GM23338 (cell line): ENCODE measurements at regions not wholly inside any gene's neighbourhood (a gene's known extent, or its start where the extent isn't known, plus 50 kb on each side); places are given as distances from the start of the nearest gene placed in this dataset.
"Not testable (repeated sequence)": the region's sequence is repeated elsewhere in the genome, so short reads cannot be mapped to it uniquely, and the experiment has no call there.

Experiments
- ATAC-seq: fragments of 200-7000 bp; cut with Tn5 transposase; 3 replicates; pipeline ENCODE4 v1.9.1; 2020
- DNase-seq: peaks from one replicate; pipeline ENCODE4 v3.0.0-alpha.2; 2015; ENCODE audit warnings: low spot score
- H2AFZ ChIP-seq: fragments of 200-600 bp; sonication (generic); 2 replicates; pipeline ENCODE4 v1.8.0; 2016; ENCODE audit warnings: antibody characterized with exemption, mild to moderate bottlenecking, moderate library complexity
- H3F3A ChIP-seq: fragments of 200-600 bp; sonication (generic); replicated peaks from 2 replicates; pipeline ENCODE4 v1.8.0; 2017; ENCODE audit warnings: antibody characterized with exemption, mixed run types, low read depth
- H3K27ac ChIP-seq: fragments of 200-600 bp; sonication (generic); 2 replicates; pipeline ENCODE4 v1.6.1; 2016; ENCODE audit warnings: low read depth
- H3K27me3 ChIP-seq: fragments of 200-600 bp; sonication (generic); 2 replicates; pipeline ENCODE4 v1.8.0; 2016; ENCODE audit warnings: mild to moderate bottlenecking, mixed run types, moderate library complexity; ENCODE audit not compliant: insufficient read depth
- H3K36me3 ChIP-seq: fragments of 200-600 bp; sonication (generic); 2 replicates; pipeline ENCODE4 v1.8.0; 2016; ENCODE audit warnings: mild to moderate bottlenecking; ENCODE audit not compliant: insufficient read depth
- H3K4me1 ChIP-seq: fragments of 200-600 bp; sonication (generic); 2 replicates; pipeline ENCODE4 v1.8.0; 2016; ENCODE audit warnings: mild to moderate bottlenecking, moderate library complexity; ENCODE audit not compliant: insufficient read depth
- H3K4me2 ChIP-seq: fragments of 200-600 bp; sonication (generic); 2 replicates; pipeline ENCODE4 v1.7.1; 2017; ENCODE audit warnings: mixed run types
- H3K4me3 ChIP-seq: fragments of 200-600 bp; sonication (generic); 2 replicates; pipeline ENCODE4 v1.6.1; 2016; ENCODE audit warnings: mixed run types
- H3K79me2 ChIP-seq: fragments of 200-600 bp; sonication (generic); replicated peaks from 2 replicates; pipeline ENCODE4 v1.8.0; 2017; ENCODE audit warnings: mild to moderate bottlenecking; ENCODE audit not compliant: insufficient read depth
- H3K9me2 ChIP-seq: fragments of 200-600 bp; sonication (generic); 2 replicates; pipeline ENCODE4 v1.8.0; 2017; ENCODE audit not compliant: insufficient read depth
- H4K20me1 ChIP-seq: fragments of 200-600 bp; sonication (generic); replicated peaks from 2 replicates; pipeline ENCODE4 v1.8.0; 2017; ENCODE audit warnings: mild to moderate bottlenecking; ENCODE audit not compliant: insufficient read depth
- H3K27ac Mint-ChIP-seq: 2 replicates; pipeline ENCODE4 v1.8.0; 2020; ENCODE audit warnings: inconsistent platforms, mild to moderate bottlenecking, moderate library complexity, mixed read lengths
- H3K27me3 Mint-ChIP-seq: 3 replicates; pipeline ENCODE4 v1.8.0; 2022; ENCODE audit warnings: low read depth, mild to moderate bottlenecking, moderate library complexity, mixed read lengths, inconsistent platforms; ENCODE audit not compliant: insufficient read depth, poor library complexity
- H3K36me3 Mint-ChIP-seq: 3 replicates; pipeline ENCODE4 v1.8.0; 2021; ENCODE audit warnings: low read depth, mild to moderate bottlenecking, inconsistent platforms, moderate library complexity, mixed read lengths
- H3K4me1 Mint-ChIP-seq: 3 replicates; pipeline ENCODE4 v1.8.0; 2020; ENCODE audit warnings: mild to moderate bottlenecking, inconsistent platforms, mixed read lengths
- H3K4me3 Mint-ChIP-seq: 3 replicates; pipeline ENCODE4 v1.8.0; 2021; ENCODE audit warnings: moderate library complexity, mild to moderate bottlenecking, inconsistent platforms, mixed read lengths
- H3K9me3 Mint-ChIP-seq: 3 replicates; pipeline ENCODE4 v1.8.0; 2020; ENCODE audit warnings: moderate library complexity, mild to moderate bottlenecking, inconsistent platforms, mixed read lengths
- CREB1 ChIP-seq: fragments of 250-450 bp; sonication (Bioruptor Pico); IDR thresholded peaks from 2 replicates; pipeline ENCODE4 v1.5.0; 2020; ENCODE audit warnings: low read depth, mild to moderate bottlenecking, moderate library complexity
- CTCF ChIP-seq, 2 experiments: fragments of 200-600 bp in 1 of 2; sonication (generic) in 1 of 2; conservative IDR thresholded peaks; 2 replicates each; pipeline versions ENCODE4 v1.5.1 to v1.6.1; 2016 to 2017; ENCODE audit warnings: antibody characterized with exemption in 2 of 2, low read depth in 2 of 2, mild to moderate bottlenecking in 2 of 2, moderate library complexity in 1 of 2
- ETS1 ChIP-seq: IDR thresholded peaks from 2 replicates; pipeline ENCODE4 v1.6.1; 2016; ENCODE audit warnings: antibody characterized with exemption
- EZH2 ChIP-seq: fragments of 200-600 bp; sonication (generic); IDR thresholded peaks from one replicate; pipeline ENCODE4 v1.8.0; 2017; ENCODE audit warnings: antibody characterized with exemption, mild to moderate bottlenecking, low read depth; ENCODE audit not compliant: unreplicated experiment
- EZH2phosphoT487 ChIP-seq: fragments of 200-600 bp; sonication (generic); IDR thresholded peaks from one replicate; pipeline ENCODE4 v1.8.1; 2018; ENCODE audit warnings: antibody characterized with exemption; ENCODE audit not compliant: unreplicated experiment
- NANOG ChIP-seq: IDR thresholded peaks from 2 replicates; pipeline ENCODE4 v1.6.1; 2016; ENCODE audit warnings: antibody characterized with exemption, borderline replicate concordance
- POLR2AphosphoS5 ChIP-seq: IDR thresholded peaks from 2 replicates; pipeline ENCODE4 v1.6.1; 2016; ENCODE audit warnings: antibody characterized with exemption, low read depth
- STAT1 ChIP-seq: IDR thresholded peaks from one replicate; pipeline ENCODE4 v1.6.1; 2016; ENCODE audit warnings: antibody characterized with exemption; ENCODE audit not compliant: unreplicated experiment
- ZNF331 ChIP-seq: fragments of 250-450 bp; sonication (Bioruptor Pico); IDR thresholded peaks from 2 replicates; pipeline ENCODE4 v1.5.0; 2020; ENCODE audit warnings: low read depth, mild to moderate bottlenecking, moderate library complexity

- no peaks in the 10 kb centered on the region for H3K4me1 Mint-ChIP-seq
Measured at GRCh38 chr22:23393721-23394320, 186.3 kb downstream of the IGLL1 start.

GRCh38 chr22:23393199-23393598, 186.9 kb downstream of the IGLL1 start:
- not testable (repeated sequence) for H2AFZ ChIP-seq, H3K9me3 Mint-ChIP-seq, H3K27ac Mint-ChIP-seq, H3K79me2 ChIP-seq, H3K36me3 ChIP-seq, ATAC-seq, H3K4me1 Mint-ChIP-seq, H3K4me3 Mint-ChIP-seq, H4K20me1 ChIP-seq, H3K9me2 ChIP-seq, H3F3A ChIP-seq, H3K36me3 Mint-ChIP-seq, H3K4me3 ChIP-seq, H3K27ac ChIP-seq, H3K4me2 ChIP-seq, H3K4me1 ChIP-seq, H3K27me3 ChIP-seq, DNase-seq
- H3K27me3 Mint-ChIP-seq, result peaks cover 13% of the 10 kb centered on the region

More at GRCh38 chr22:23393721-23394320, 186.3 kb downstream of the IGLL1 start:
- H3K27me3 ChIP-seq, result no peaks in the 10 kb centered on the region
- no peaks in the 10 kb centered on the region for H3F3A ChIP-seq
- ATAC-seq (no peak), DNase-seq (no peak)
- H4K20me1 ChIP-seq, result no peaks in the 10 kb centered on the region
- H3K4me2 ChIP-seq, result no peak overlapping the region
- no peaks in the 10 kb centered on the region for H3K36me3 Mint-ChIP-seq
- no peaks in the 10 kb centered on the region for H3K36me3 ChIP-seq
- peaks cover 13% of the 10 kb centered on the region for H3K27me3 Mint-ChIP-seq
- no peaks in the 10 kb centered on the region for H3K79me2 ChIP-seq
- H3K9me2 ChIP-seq, result no peaks in the 10 kb centered on the region
- H3K27ac Mint-ChIP-seq, result no peak overlapping the region
- no peaks in the 10 kb centered on the region for H3K4me1 ChIP-seq
- no peak overlapping the region for H3K4me3 ChIP-seq
- H3K9me3 Mint-ChIP-seq, result no peaks in the 10 kb centered on the region
- H3K27ac ChIP-seq, result no peak overlapping the region
- TF ChIP-seq POLR2AphosphoS5 (no peak), CREB1 (CRISPR knock-in tag) (no peak), EZH2 (no peak), ZNF331 (CRISPR knock-in tag) (no peak), STAT1 (no peak), CTCF (conservative IDR thresholded peaks at IDR 0.05; ENCODE audit: low read depth in 2 of 2) (no peak), NANOG (no peak)
- no peak overlapping the region for H3K4me3 Mint-ChIP-seq
- H2AFZ ChIP-seq, result no peak overlapping the region

GRCh38 chr22:23392420-23393121, 187.5 kb downstream of the IGLL1 start:
- Histone ChIP-seq H3K79me2 (no peaks in the 10 kb centered on the region), H3K4me2 (no peak overlapping the region), H3K4me1 (no peaks in the 10 kb centered on the region), H3F3A (no peaks in the 10 kb centered on the region), H3K9me2 (no peaks in the 10 kb centered on the region), H3K27ac (no peak overlapping the region), H3K27me3 (no peaks in the 10 kb centered on the region), H2AFZ (no peak overlapping the region), H3K4me3 (no peak overlapping the region), H4K20me1 (no peaks in the 10 kb centered on the region), H3K36me3 (no peaks in the 10 kb centered on the region)
- Mint-ChIP-seq H3K27ac (no peak overlapping the region), H3K4me3 (no peak overlapping the region), H3K36me3 (no peaks in the 10 kb centered on the region), H3K27me3 (peaks cover 13% of the 10 kb centered on the region), H3K4me1 (no peaks in the 10 kb centered on the region), H3K9me3 (no peaks in the 10 kb centered on the region)
- TF ChIP-seq EZH2phosphoT487 (no peak), EZH2 (no peak), ETS1 (no peak)
- DNase-seq (no peak), ATAC-seq (no peak)
